SK-MEL-5 (cell line): ENCODE measurements at regions not wholly inside any gene's neighbourhood (a gene's known extent, or its start where the extent isn't known, plus 50 kb on each side); places are given as distances from the start of the nearest gene placed in this dataset.

Experiments
- DNase-seq: peaks from one replicate; pipeline ENCODE4 v3.0.0-alpha.2; 2016; ENCODE audit warnings: low read depth, low spot score
- in situ Hi-C: cut with HindIII; loops from 2 replicates; pipeline ENCODE4 v1.10.0; 2016; ENCODE audit warnings: low sequenced_read_pairs, high pct_unique_total_duplicates, low pct_unique_long_range_greater_than_20kb

GRCh38 chr12:114916541-114916940 is 232.6 kb upstream of the TBX3 start:
- in situ Hi-C loops, result no loop called here

DNA sequence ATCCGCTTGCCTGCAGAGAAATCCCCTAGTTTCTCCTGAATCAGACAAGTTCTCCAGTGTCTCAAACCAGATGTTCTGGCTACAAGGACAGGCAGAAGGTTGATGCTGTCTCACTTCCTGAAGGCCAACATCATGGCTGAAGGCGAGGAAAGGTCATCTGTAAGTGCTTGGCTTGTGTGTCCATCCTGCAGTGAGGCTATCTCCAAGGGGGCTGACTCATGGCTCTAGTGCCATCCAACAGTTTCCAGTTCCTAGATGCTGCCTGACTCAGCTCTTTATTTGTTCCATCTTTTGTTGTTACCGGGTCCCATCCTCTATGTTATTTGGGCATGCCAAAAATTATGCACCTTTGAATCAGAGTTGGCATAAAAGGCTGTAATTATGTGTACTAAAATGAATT is 232.1 kb upstream of the TBX3 start:
- no peak for DNase-seq
- in situ Hi-C loops, result no loop called here

More at GRCh38 chr12:114916541-114916940, 232.6 kb upstream of the TBX3 start:
- DNase-seq, result no peak

GRCh38 chr12:114913871-114914801 is 230.2 kb upstream of the TBX3 start:
- no peak for DNase-seq
- in situ Hi-C loops, result no loop called here

DNA sequence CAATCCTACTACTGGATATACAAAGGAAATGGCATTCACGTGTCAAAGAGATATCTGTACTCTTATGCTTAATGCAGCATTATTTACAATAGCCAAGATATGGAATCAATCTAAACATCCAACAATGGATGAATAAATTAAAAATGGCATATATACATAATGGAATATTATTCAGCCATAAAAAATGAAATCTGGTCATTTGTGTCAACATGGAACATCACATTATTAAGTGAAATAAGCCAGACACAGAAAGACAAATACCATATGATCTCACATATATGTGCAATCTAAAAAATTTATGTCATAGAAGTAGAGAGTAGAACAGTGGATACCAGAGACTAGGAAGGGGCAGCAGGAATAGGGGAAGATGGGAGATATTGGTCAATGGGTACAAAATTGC is 228.8 kb upstream of the TBX3 start:
- in situ Hi-C loops, result no loop called here
- DNase-seq, result no peak

DNA sequence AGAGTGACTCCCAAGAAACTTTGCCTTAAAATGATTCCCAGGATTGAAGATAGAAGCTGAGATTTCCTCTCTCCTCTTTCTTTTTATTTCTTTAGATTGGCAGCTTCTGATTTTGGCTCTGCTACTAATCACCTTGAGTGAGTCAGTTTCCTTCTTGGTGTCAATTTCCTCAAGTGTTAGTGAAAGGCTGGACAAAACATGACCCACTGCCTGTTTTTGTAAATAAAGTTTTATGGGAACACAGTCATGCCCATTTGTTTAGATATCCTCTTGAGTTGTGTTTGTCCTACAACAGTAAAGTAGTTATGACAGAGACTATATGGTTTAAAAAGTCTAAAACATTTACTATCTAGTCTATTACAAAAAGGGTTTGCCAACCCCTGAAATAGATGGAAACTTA is 227.2 kb upstream of the TBX3 start:
- in situ Hi-C loops, result no loop called here

DNA sequence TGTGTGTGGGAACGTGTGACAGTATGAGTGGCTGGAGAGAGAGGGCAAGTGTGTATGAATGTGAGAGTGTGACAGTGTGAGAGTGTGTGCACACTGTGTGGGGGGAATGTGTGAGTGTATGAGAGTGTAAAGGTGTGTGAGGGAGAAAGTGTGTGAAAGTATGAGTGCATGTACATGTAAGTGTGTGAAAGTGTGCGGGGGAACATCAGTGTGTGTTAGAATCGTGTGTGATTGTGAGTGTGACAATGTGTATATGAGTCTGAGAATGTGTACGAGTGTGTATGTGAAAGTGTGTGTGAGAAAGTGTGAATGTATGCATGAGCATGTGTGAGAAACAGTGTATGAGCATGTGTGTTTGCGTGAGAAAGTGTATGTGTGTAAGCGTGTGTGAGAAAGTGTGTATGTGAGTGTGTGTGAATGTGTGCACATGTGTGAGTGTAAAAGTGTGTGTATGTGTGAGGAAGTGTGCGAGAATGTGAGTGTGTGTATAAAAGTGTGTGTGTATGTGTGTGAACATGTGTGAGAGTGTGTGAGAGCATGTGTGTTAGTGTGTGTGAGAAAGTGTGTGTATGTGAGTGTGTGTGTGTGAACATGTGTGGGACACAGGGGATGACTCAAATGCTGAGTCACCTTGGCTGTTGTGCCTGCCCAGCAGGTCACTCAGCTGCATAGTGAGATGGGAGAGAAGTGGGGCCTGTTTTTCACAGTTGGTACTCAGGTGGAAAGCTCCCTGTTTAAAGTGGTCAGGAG is 220.5 kb upstream of the TBX3 start:
- no peak for DNase-seq

More for the DNA sequence above, 227.2 kb upstream of the TBX3 start:
- DNase-seq, result no peak

DNA sequence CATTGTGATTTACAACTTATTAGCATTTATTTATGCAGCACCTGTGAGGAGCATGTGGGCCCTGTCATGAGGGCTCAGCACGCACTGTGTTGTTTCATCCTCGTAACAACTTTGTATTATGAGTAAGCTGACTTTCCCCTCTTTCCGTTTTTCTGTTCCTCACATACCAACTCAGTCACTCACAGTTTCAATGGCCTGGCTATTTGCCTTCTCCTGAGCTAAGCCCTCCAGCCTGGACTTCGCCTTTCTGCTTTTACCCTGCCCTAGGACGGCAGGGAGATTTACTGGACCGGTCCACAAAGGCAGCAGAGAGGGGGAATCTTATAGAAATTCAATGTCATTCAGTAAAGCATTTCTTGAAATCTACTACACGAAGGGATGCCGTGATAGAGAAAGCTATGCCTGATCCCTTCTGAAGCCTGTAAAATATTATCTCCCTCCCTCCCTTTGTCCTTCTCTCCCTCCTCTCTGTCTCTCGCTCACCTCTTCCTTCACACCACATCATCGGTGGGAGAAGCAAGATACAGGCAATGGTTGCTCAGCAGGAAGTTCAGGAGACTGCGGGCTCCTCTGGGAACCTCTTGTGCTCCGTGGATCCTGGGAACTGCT is 219.2 kb upstream of the TBX3 start:
- in situ Hi-C loops, result no loop called here
- DNase-seq, result no peak

More for the DNA sequence above, 220.5 kb upstream of the TBX3 start:
- in situ Hi-C loops, result no loop called here

GRCh38 chr12:114902665-114903064 is 218.7 kb upstream of the TBX3 start:
- DNase-seq, result no peak
- in situ Hi-C loops, result no loop called here

- no peak for DNase-seq
- in situ Hi-C loops, result no loop called here
Measured at GRCh38 chr12:114901316-114901715, 217.3 kb upstream of the TBX3 start.

- no peak for DNase-seq
- in situ Hi-C loops, result no loop called here
Measured at GRCh38 chr12:114898159-114898558, 214.2 kb upstream of the TBX3 start.

- in situ Hi-C loops, result no loop called here
- DNase-seq, result no peak
Measured at GRCh38 chr12:114895827-114896226, 211.9 kb upstream of the TBX3 start.

- no peak for DNase-seq
Measured at GRCh38 chr12:114895081-114895480, 211.1 kb upstream of the TBX3 start.

GRCh38 chr12:114894076-114894475 is 210.1 kb upstream of the TBX3 start:
- in situ Hi-C loops, result no loop called here
- DNase-seq, result no peak

More at GRCh38 chr12:114895081-114895480, 211.1 kb upstream of the TBX3 start:
- in situ Hi-C loops, result no loop called here

DNA sequence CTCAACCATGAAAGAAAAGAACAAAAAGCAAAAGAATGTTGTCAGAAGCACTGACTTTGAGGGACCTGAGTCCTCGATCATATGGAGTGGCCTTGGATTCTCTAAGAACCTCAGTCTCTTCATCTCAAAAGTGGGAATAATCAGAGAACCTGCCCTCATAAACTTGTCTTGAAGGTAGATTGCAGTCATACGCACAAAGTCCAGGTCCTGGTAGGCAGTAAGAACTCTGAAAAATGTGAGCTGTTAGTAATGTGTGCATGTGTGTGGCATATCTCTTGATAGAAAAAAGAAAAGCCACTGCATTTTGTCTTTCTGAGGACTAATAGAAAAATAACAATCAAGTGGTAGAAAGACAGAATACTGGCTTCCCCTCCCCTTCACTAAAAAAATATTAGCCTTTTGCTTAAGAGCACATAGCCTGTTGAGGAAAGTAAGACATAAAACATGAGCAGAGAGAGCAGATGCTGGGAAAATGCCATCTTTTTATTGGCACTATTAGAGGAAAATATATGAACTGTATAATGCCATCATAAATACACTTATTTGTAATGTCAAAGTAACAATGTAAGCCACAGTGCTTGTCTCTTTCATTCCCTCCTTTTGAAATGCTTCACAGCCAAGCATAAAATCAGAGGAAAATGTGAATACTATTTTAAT is 205.1 kb upstream of the TBX3 start:
- DNase-seq, result no peak
- in situ Hi-C loops, result no loop called here

DNA sequence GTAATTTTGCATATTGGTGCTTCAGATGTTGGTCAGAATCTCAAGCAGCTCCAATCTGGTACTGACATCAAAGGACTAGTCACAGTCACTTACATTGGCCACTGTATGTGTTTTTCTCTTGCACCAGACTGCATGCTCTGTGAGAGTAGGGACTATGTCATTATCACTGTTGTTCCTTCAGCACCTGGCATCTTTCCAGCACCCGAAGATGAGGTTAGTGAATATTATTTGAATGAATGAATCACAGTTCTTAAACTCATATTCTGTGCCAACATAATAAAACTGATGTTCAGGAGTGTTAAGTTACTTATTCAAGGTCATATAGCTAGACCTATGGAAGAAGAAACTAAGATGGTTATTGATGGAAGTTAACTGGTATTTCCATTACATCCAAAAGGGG is 204.5 kb upstream of the TBX3 start:
- DNase-seq, result no peak
- in situ Hi-C loops, result no loop called here

DNA sequence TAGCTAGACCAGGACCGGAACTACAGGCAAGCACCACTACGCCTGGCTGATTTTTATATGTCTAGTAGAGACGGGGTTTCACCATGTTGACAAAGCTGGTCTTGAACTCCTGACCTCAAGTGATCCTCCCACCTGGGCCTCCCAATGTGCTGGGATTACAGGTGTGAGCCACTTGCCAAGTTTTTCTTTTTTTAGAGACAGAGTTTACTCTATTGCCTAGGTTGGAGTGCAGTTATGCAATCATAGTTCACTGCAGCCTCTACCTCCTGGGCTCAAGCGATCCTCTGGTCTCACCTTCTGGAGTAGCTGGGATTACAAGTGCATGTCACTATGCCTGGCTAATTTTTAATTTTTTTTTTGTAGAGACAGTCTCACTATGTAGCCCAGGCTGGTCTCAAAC is 201.5 kb upstream of the TBX3 start:
- DNase-seq, result no peak
- in situ Hi-C loops, result no loop called here

GRCh38 chr12:114884575-114884974 is 200.6 kb upstream of the TBX3 start:
- in situ Hi-C loops, result no loop called here
- DNase-seq, result no peak

DNA sequence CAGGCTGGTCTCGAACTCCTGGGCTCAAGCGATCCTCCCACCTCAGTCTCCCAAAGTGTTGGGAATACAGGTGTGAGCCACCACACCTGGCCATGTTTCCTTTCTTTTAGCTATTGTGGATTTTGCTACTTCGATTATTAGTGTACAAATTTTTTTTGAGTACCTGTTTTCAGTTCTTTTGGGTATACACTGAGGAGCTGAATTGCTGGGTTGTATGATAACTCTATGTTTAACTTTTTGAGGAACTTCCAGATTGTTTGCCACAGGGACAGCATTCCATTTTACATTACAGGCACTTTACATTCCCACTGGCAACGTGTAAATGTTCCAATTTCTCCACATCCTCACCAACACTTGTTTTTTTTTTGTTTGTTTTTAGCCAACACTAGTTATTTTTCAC is 198.1 kb upstream of the TBX3 start:
- in situ Hi-C loops, result no loop called here

More for the DNA sequence above, 198.1 kb upstream of the TBX3 start:
- no peak for DNase-seq
